WTC11 (cell line): ENCODE measurements at regions not wholly inside any gene's neighbourhood (a gene's known extent, or its start where the extent isn't known, plus 50 kb on each side); places are given as distances from the start of the nearest gene placed in this dataset.

Source experiments
- ATAC-seq: fragments of 200-7000 bp; cut with Tn5 transposase; 2 replicates; pipeline ENCODE4 v1.10.0; 2021; ENCODE audit warnings: mild to moderate bottlenecking, moderate library complexity
- CTCF ChIA-PET: fragments of 300-600 bp; sonication (Branson Sonifier 250); formaldehyde crosslinking; loops from one replicate; lab custom pipeline; 2021; ENCODE audit warnings: antibody characterized with exemption; lab: Charles Lee
- POLR2A ChIA-PET: fragments of 350-600 bp; sonication (Branson Sonifier 250); formaldehyde crosslinking; loops from one replicate; lab custom pipeline; 2021; ENCODE audit warnings: antibody characterized with exemption; lab: Charles Lee
- DNase-seq: peaks from one replicate; pipeline ENCODE4 v3.0.0; 2021; ENCODE audit warnings: low spot score
- H3K27ac Mint-ChIP-seq: 2 replicates; pipeline ENCODE4 v1.8.0; 2021; ENCODE audit warnings: mixed read lengths
- H3K27me3 Mint-ChIP-seq: 2 replicates; pipeline ENCODE4 v1.8.0; 2021; ENCODE audit warnings: low read depth, mild to moderate bottlenecking, moderate library complexity, mixed read lengths
- H3K36me3 Mint-ChIP-seq: 2 replicates; pipeline ENCODE4 v1.8.0; 2021; ENCODE audit warnings: mixed read lengths
- H3K4me1 Mint-ChIP-seq: 2 replicates; pipeline ENCODE4 v1.8.0; 2022; ENCODE audit warnings: mixed read lengths
- H3K4me3 Mint-ChIP-seq: 2 replicates; pipeline ENCODE4 v1.8.0; 2021; ENCODE audit warnings: mild to moderate bottlenecking, moderate library complexity, mixed read lengths
- H3K9me3 Mint-ChIP-seq: 2 replicates; pipeline ENCODE4 v1.8.0; 2021; ENCODE audit warnings: mixed read lengths
- AFF4 ChIP-seq: sonication (generic); formaldehyde crosslinking; IDR thresholded peaks from 2 replicates; pipeline ENCODE4 v1.8.1; 2023; ENCODE audit warnings: mild to moderate bottlenecking, missing genetic modification reagents, borderline replicate concordance
- ARID4B ChIP-seq: sonication (generic); formaldehyde crosslinking; IDR thresholded peaks from 2 replicates; pipeline ENCODE4 v1.8.0; 2023; ENCODE audit warnings: missing genetic modification reagents, mild to moderate bottlenecking, borderline replicate concordance
- ATF6 ChIP-seq: sonication (generic); formaldehyde crosslinking; IDR thresholded peaks from 2 replicates; pipeline ENCODE4 v1.8.1; 2023; ENCODE audit warnings: mild to moderate bottlenecking, missing genetic modification reagents
- CDX4 ChIP-seq: fragments of 250-450 bp; sonication (Bioruptor Pico); IDR thresholded peaks from 2 replicates; pipeline ENCODE4 v1.9.0; 2021; ENCODE audit warnings: moderate library complexity, mild to moderate bottlenecking, inconsistent platforms, borderline replicate concordance
- CREM ChIP-seq: sonication (generic); formaldehyde crosslinking; IDR thresholded peaks from 2 replicates; pipeline ENCODE4 v1.8.1; 2022; ENCODE audit warnings: mild to moderate bottlenecking, missing genetic modification reagents, moderate library complexity
- ERG ChIP-seq: fragments of 250-450 bp; sonication (Bioruptor Pico); IDR thresholded peaks from 2 replicates; pipeline ENCODE4 v1.8.0; 2021; ENCODE audit warnings: mild to moderate bottlenecking
- ETV6 ChIP-seq: sonication (generic); formaldehyde crosslinking; IDR thresholded peaks from 2 replicates; pipeline ENCODE4 v1.8.1; 2022; ENCODE audit warnings: mild to moderate bottlenecking, missing genetic modification reagents
- FOXK1 ChIP-seq: sonication (generic); formaldehyde crosslinking; IDR thresholded peaks from 2 replicates; pipeline ENCODE4 v1.8.0; 2022; ENCODE audit warnings: mild to moderate bottlenecking, moderate library complexity, missing genetic modification reagents
- HMGXB4 ChIP-seq: sonication (generic); formaldehyde crosslinking; IDR thresholded peaks from 2 replicates; pipeline ENCODE4 v1.8.1; 2023; ENCODE audit warnings: mild to moderate bottlenecking, moderate library complexity, missing genetic modification reagents
- IRF2 ChIP-seq: sonication (generic); formaldehyde crosslinking; IDR thresholded peaks from 2 replicates; pipeline ENCODE4 v1.8.0; 2022; ENCODE audit warnings: low read depth, missing genetic modification reagents, borderline replicate concordance
- MLX ChIP-seq: sonication (generic); formaldehyde crosslinking; IDR thresholded peaks from 2 replicates; pipeline ENCODE4 v1.8.1; 2023; ENCODE audit warnings: mild to moderate bottlenecking, missing genetic modification reagents, moderate library complexity
- MXD4 ChIP-seq: fragments of 250-450 bp; sonication (Bioruptor Pico); IDR thresholded peaks from 2 replicates; pipeline ENCODE4 v1.8.0; 2021; ENCODE audit warnings: mild to moderate bottlenecking, moderate library complexity, borderline replicate concordance
- NR2C2 ChIP-seq: sonication (generic); formaldehyde crosslinking; IDR thresholded peaks from 2 replicates; pipeline ENCODE4 v1.8.0; 2022; ENCODE audit warnings: mild to moderate bottlenecking, missing genetic modification reagents
- SMAD4 ChIP-seq: sonication (generic); formaldehyde crosslinking; IDR thresholded peaks from 2 replicates; pipeline ENCODE4 v1.8.0; 2022; ENCODE audit warnings: mild to moderate bottlenecking, missing genetic modification reagents
- TCF7 ChIP-seq: sonication (generic); formaldehyde crosslinking; IDR thresholded peaks from 2 replicates; pipeline ENCODE4 v1.8.0; 2022; ENCODE audit warnings: mild to moderate bottlenecking, low read depth, missing genetic modification reagents, moderate library complexity
- TEAD4 ChIP-seq: sonication (generic); formaldehyde crosslinking; IDR thresholded peaks from 2 replicates; pipeline ENCODE4 v1.8.0; 2022; ENCODE audit warnings: mild to moderate bottlenecking, missing genetic modification reagents
- ZNF219 ChIP-seq: sonication (generic); formaldehyde crosslinking; IDR thresholded peaks from 2 replicates; pipeline ENCODE4 v1.8.0; 2023; ENCODE audit warnings: missing genetic modification reagents, mild to moderate bottlenecking, borderline replicate concordance
- ZNF416 ChIP-seq: fragments of 250-450 bp; sonication (Bioruptor Pico); IDR thresholded peaks from 2 replicates; pipeline ENCODE4 v1.9.0; 2021; ENCODE audit warnings: mild to moderate bottlenecking, inconsistent platforms
- ZNF425 ChIP-seq: fragments of 250-450 bp; sonication (Bioruptor Pico); conservative IDR thresholded peaks from 2 replicates; pipeline ENCODE4 v1.9.0; 2021; ENCODE audit warnings: mild to moderate bottlenecking

GRCh38 chr3:124447845-124448244, 282.4 kb upstream of the UMPS start:
- ATAC-seq (no peak), DNase-seq (no peak)
- no peaks in the 10 kb centered on the region for H3K27me3 Mint-ChIP-seq
- ChIA-PET POLR2A (no interaction called here), CTCF (interaction anchor here (0.7 to 2.3 kb wide), 2 partner anchors 112 to 148 kb away, joined by 3 to 5 read pairs; no protein-coding TSS in a partner anchor)
- peaks cover 7% of the 10 kb centered on the region; the same call in 1 of the 2 replicates for H3K9me3 Mint-ChIP-seq
- no peaks in the 10 kb centered on the region for H3K36me3 Mint-ChIP-seq
- no peak for TF ChIP-seq ZNF416 (CRISPR knock-in tag)
- no peak for TF ChIP-seq CREM (CRISPR knock-in tag)
- no peak for TF ChIP-seq ATF6
- TF ChIP-seq ERG = no peak
- TF ChIP-seq ZNF219 (CRISPR knock-in tag) = no peak
- no peak for TF ChIP-seq IRF2
- no peak for TF ChIP-seq TEAD4 (CRISPR knock-in tag)
- no peak for TF ChIP-seq ARID4B (CRISPR knock-in tag)
- TF ChIP-seq MXD4 (CRISPR knock-in tag) = no peak
- TF ChIP-seq NR2C2 (CRISPR knock-in tag) = no peak
- no peak for TF ChIP-seq ETV6 (CRISPR knock-in tag)
- no peak for TF ChIP-seq CDX4 (CRISPR knock-in tag)
- no peak for TF ChIP-seq TCF7 (CRISPR knock-in tag)
- TF ChIP-seq SMAD4 = no peak
- no peak for TF ChIP-seq HMGXB4 (CRISPR knock-in tag)
- TF ChIP-seq MLX (CRISPR knock-in tag) = no peak
- TF ChIP-seq ZNF425 = no peak
- no peak for TF ChIP-seq FOXK1 (CRISPR knock-in tag)
- TF ChIP-seq AFF4 = no peak
- no peak overlapping the region for H3K27ac Mint-ChIP-seq
- H3K4me3 Mint-ChIP-seq = no peak overlapping the region
- peaks cover 14% of the 10 kb centered on the region for H3K4me1 Mint-ChIP-seq
